ENCODE measurements at regions not wholly inside any gene's neighbourhood (a gene's known extent, or its start where the extent isn't known, plus 50 kb on each side); places are given as distances from the start of the nearest gene placed in this dataset.
"Not testable (repeated sequence)": the region's sequence is repeated elsewhere in the genome, so short reads cannot be mapped to it uniquely, and the experiment has no call there.

GRCh38 chr3:6753536-6753935 is 107.4 kb upstream of the GRM7 start:
- intact Hi-C loops (cut with DNase I), result no loop called here
- no peak for DNase-seq

DNA sequence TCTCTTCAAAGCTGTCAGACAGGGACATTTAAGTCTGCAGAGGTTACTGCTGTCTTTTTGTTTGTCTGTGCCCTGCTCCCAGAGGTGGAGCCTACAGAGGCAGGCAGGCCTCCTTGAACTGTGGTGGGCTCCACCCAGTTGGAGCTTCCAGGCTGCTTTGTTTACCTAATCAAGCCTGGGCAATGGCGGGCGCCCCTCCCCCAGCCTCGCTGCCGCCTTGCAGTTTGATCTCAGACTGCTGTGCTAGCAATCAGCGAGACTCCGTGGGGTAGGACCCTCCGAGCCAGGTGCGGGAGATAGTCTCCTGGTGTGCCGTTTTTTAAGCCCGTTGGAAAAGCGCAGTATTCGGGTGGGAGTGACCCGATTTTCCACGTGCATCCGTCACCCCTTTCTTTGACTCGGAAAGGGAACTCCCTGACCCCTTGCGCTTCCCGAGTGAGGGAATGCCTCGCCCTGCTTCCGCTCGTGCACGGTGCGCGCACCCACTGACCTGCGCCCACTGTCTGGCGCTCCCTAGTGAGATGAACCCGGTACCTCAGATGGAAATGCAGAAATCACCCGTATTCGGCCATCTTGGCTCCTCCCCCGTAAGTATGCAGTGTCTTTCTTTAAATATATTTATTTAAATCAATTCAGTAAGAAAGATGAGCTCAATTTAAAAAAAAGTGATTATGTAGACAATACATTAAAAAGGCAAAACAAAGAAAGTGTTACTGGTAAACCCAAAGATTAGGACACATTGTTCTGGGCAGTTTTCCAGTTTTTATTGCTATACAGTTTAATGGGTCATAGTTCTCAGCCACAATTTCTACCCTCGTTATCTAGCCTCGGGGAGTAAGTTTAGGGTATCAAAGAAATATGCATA is 91.2 kb upstream of the GRM7 start:
- peak in 1 of 10 donors; percentile 69 for DNase-seq
- intact Hi-C loops (cut with DNase I), result not testable (repeated sequence)

- no peak for DNase-seq
- intact Hi-C loops (cut with DNase I), result no loop called here
Measured at GRCh38 chr3:6770397-6770690, 90.6 kb upstream of the GRM7 start.

- intact Hi-C loops (cut with DNase I), result no loop called here
- DNase-seq, result no peak
Measured at GRCh38 chr3:6771171-6771570, 89.7 kb upstream of the GRM7 start.

DNA sequence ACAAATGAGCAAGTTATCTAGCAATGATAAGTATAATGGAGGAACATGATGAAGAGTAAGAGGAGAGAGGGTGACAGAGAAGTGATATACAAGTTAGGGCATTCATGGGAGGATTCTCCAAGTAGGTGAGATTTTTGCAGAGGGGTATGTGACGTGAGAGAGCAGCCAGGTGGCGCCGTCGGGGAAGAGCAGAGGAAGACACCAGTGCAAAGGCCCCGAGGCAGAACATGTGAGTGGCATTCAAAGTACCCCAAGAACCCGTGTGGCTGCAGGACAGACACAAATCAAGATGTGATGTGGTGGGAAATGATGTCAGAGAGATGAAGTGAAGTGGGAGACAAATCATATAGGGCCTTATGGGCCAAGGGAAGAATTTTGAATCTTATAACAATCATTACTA is 81.8 kb upstream of the GRM7 start:
- intact Hi-C loops (cut with DNase I), result no loop called here
- no peak for DNase-seq

- no peak for DNase-seq
Measured at GRCh38 chr3:6781092-6781491, 79.8 kb upstream of the GRM7 start.

GRCh38 chr3:6785726-6786125 is 75.2 kb upstream of the GRM7 start:
- intact Hi-C loops (cut with DNase I), result no loop called here
- peak in 1 of 10 donors; percentile 4 for DNase-seq

More at GRCh38 chr3:6781092-6781491, 79.8 kb upstream of the GRM7 start:
- intact Hi-C loops (cut with DNase I), result no loop called here

DNA sequence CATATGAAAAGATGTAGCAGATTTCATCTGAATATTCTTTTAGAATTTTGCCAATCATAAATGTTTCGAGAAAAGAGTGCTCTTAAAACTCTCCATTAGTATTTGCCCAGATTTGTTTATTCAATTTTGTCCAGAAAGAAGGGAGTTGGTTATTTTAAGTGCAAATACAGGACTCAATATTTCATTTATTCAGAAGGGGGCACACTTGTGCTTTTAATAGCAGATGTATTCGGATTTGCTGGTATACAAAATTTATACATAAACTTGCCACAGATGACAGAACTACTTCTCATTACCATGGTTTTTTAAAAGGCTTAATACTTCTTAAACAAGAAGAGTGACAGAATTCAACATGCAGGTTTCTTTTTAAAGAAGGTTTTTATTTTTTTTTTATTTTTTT is 69.8 kb upstream of the GRM7 start:
- no peak for DNase-seq
- intact Hi-C loops (cut with DNase I), result loop anchor here (10.0 kb wide), 2 partner anchors 1006 to 1486 kb away; no protein-coding TSS in a partner anchor

GRCh38 chr3:6799264-6799915 is 61.5 kb upstream of the GRM7 start:
- peak in 4 of 10 donors; percentile 17 to 52 (median 28) for DNase-seq
- intact Hi-C loops (cut with DNase I), result loop anchor here (5.0 to 10.0 kb wide), 3 partner anchors 1015 to 1495 kb away; no protein-coding TSS in a partner anchor

GRCh38 chr3:6803619-6804018 is 57.3 kb upstream of the GRM7 start:
- intact Hi-C loops (cut with DNase I), result no loop called here
- no peak for DNase-seq

- DNase-seq, result no peak
- intact Hi-C loops (cut with DNase I), result no loop called here
Measured at GRCh38 chr3:6805236-6805635, 55.7 kb upstream of the GRM7 start.

DNA sequence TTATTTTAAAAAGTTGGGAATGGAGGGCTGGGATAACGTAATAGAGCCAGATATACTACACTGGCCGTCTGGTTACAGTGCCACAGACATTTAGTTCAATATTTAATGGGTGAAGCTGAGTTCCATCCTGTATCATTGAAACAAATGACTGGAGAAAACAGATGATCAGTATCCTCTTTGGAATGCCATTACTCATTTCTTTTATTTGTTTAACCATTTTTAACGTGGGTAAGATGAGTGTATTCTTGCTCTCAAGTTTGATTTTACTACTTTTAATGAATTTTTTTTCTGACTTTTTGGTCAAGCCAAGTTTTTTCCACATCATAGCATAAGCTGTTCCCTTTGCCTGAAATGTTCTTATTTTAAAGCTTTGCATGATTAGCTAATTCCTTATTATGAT is 53.9 kb upstream of the GRM7 start:
- intact Hi-C loops (cut with DNase I), result no loop called here
- no peak for DNase-seq

- intact Hi-C loops (cut with DNase I), result no loop called here
- no peak for DNase-seq
Measured at GRCh38 chr3:6807967-6808588, 52.8 kb upstream of the GRM7 start.

DNA sequence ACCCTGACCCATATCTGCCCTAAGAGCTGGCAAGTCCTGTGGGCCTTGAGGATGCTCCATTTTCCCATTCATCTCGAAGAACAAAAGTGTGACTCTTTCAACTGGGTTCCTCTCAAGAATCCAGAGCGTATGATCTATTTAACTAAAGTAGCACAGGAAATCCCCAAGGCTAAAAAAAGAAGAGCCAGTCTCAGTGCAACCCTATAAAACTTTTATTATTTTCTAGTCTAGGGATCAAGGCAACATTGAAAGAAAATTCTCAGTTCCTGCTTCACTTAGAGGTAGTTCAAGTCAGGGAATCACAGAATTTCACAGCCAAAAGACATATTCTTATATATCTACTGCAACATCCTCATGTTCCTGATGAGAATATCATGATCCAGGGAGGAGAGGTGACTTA is 51.6 kb upstream of the GRM7 start:
- intact Hi-C loops (cut with DNase I), result no loop called here
- DNase-seq, result no peak

Data from posterior cingulate gyrus (tissue), 11 donors.